NCI-H1105 treated with DMSO at 0.1 percent for 48 hours (cell line): ENCODE measurements at regions not wholly inside any gene's neighbourhood (a gene's known extent, or its start where the extent isn't known, plus 50 kb on each side); places are given as distances from the start of the nearest gene placed in this dataset.

Source experiments
- DNase-seq: peaks from one replicate; lab custom pipeline; 2025; lab: John Stamatoyannopoulos, UW

GRCh38 chr15:39125904-39126303, 455.0 kb upstream of the THBS1 start:
- DNase-seq: peak; percentile 6

- DNase-seq: no peak
Observed at GRCh38 chr15:39127151-39127790, 453.6 kb upstream of the THBS1 start.

GRCh38 chr15:39127925-39128617, 452.8 kb upstream of the THBS1 start:
- peak; percentile 34 for DNase-seq

GRCh38 chr15:39128746-39129145, 452.1 kb upstream of the THBS1 start:
- DNase-seq: no peak

- DNase-seq: no peak
Observed at GRCh38 chr15:39130556-39131379, 450.1 kb upstream of the THBS1 start.

- no peak for DNase-seq
Observed at GRCh38 chr15:39131609-39132008, 449.3 kb upstream of the THBS1 start.

- DNase-seq: no peak
Observed at GRCh38 chr15:39132070-39132469, 448.8 kb upstream of the THBS1 start.

GRCh38 chr15:39132954-39133600, 447.8 kb upstream of the THBS1 start:
- no peak for DNase-seq

GRCh38 chr15:39134282-39134681, 446.6 kb upstream of the THBS1 start:
- DNase-seq: no peak

GRCh38 chr15:39135989-39136388, 444.9 kb upstream of the THBS1 start:
- no peak for DNase-seq

- DNase-seq: no peak
Observed at GRCh38 chr15:39139431-39140059, 441.3 kb upstream of the THBS1 start.

GRCh38 chr15:39140060-39140604, 440.7 kb upstream of the THBS1 start:
- DNase-seq: no peak

- no peak for DNase-seq
Observed at GRCh38 chr15:39142500-39142899, 438.4 kb upstream of the THBS1 start.

- no peak for DNase-seq
Observed at GRCh38 chr15:39143479-39143878, 437.4 kb upstream of the THBS1 start.

GRCh38 chr15:39144051-39144450, 436.8 kb upstream of the THBS1 start:
- no peak for DNase-seq

- DNase-seq: no peak
Observed at GRCh38 chr15:39144613-39145499, 436.0 kb upstream of the THBS1 start.

- peak; percentile 13 for DNase-seq
Observed at GRCh38 chr15:39145854-39146625, 434.8 kb upstream of the THBS1 start.

GRCh38 chr15:39149636-39150150, 431.2 kb upstream of the THBS1 start:
- DNase-seq: no peak

GRCh38 chr15:39151545-39151944, 429.3 kb upstream of the THBS1 start:
- no peak for DNase-seq
